Hepatocyte (in vitro differentiated cells): ENCODE measurements at regions not wholly inside any gene's neighbourhood (a gene's known extent, or its start where the extent isn't known, plus 50 kb on each side); places are given as distances from the start of the nearest gene placed in this dataset.

Source experiments
- DNase-seq: peaks from one replicate; pipeline ENCODE4 v3.0.0-alpha.2; 2016; ENCODE audit warnings: low spot score
- H2AFZ ChIP-seq: fragments of 200-600 bp; sonication (generic); 2 replicates; pipeline ENCODE4 v1.6.0; 2016; ENCODE audit warnings: antibody characterized with exemption, mild to moderate bottlenecking
- H3K27ac ChIP-seq: fragments of 200-600 bp; sonication (generic); 2 replicates; pipeline ENCODE4 v1.5.1; 2016; ENCODE audit warnings: mild to moderate bottlenecking
- H3K27me3 ChIP-seq: fragments of 200-600 bp; sonication (generic); 2 replicates; pipeline ENCODE4 v1.6.1; 2016
- H3K36me3 ChIP-seq: fragments of 200-600 bp; sonication (generic); replicated peaks from 2 replicates; pipeline ENCODE4 v1.5.1; 2016; ENCODE audit warnings: low read depth; ENCODE audit not compliant: insufficient read depth
- H3K4me1 ChIP-seq: fragments of 200-600 bp; sonication (generic); 2 replicates; pipeline ENCODE4 v1.5.1; 2016; ENCODE audit warnings: mild to moderate bottlenecking, moderate library complexity; ENCODE audit not compliant: insufficient read depth
- H3K4me2 ChIP-seq: fragments of 200-600 bp; sonication (generic); 2 replicates; pipeline ENCODE4 v1.6.0; 2016
- H3K4me3 ChIP-seq: fragments of 200-600 bp; sonication (generic); 2 replicates; pipeline ENCODE4 v1.5.1; 2016; ENCODE audit warnings: mild to moderate bottlenecking
- H3K79me2 ChIP-seq: fragments of 200-600 bp; sonication (generic); 2 replicates; pipeline ENCODE4 v1.6.0; 2017; ENCODE audit warnings: mild to moderate bottlenecking
- H3K9me2 ChIP-seq: fragments of 200-600 bp; sonication (generic); replicated peaks from 2 replicates; pipeline ENCODE4 v1.6.0; 2017; ENCODE audit warnings: mild to moderate bottlenecking; ENCODE audit not compliant: insufficient read depth
- H3K9me3 ChIP-seq: fragments of 200-600 bp; sonication (generic); 2 replicates; pipeline ENCODE4 v1.5.1; 2016; ENCODE audit warnings: low read depth, mild to moderate bottlenecking
- H4K20me1 ChIP-seq: fragments of 200-600 bp; sonication (generic); 2 replicates; pipeline ENCODE4 v1.6.0; 2016; ENCODE audit warnings: mild to moderate bottlenecking; ENCODE audit not compliant: insufficient read depth, poor library complexity, severe bottlenecking
- CTCF ChIP-seq: fragments of 200-600 bp; sonication (generic); IDR thresholded peaks from 2 replicates; pipeline ENCODE4 v1.5.1; 2016; ENCODE audit warnings: antibody characterized with exemption, mild to moderate bottlenecking; ENCODE audit not compliant: poor library complexity
- EZH2 ChIP-seq: fragments of 200-600 bp; sonication (generic); IDR thresholded peaks from 2 replicates; pipeline ENCODE4 v1.6.1; 2016; ENCODE audit warnings: antibody characterized with exemption, mild to moderate bottlenecking, borderline replicate concordance
- EZH2phosphoT487 ChIP-seq: fragments of 200-600 bp; sonication (generic); IDR thresholded peaks from one replicate; pipeline ENCODE4 v1.6.1; 2018; ENCODE audit warnings: antibody characterized with exemption, mild to moderate bottlenecking, low read depth, moderate library complexity; ENCODE audit not compliant: unreplicated experiment, severe bottlenecking
- WGBS: methylation state at CpG from one replicate; pipeline ENCODE4 v1.1.6; 2016; ENCODE audit warnings: low lambda C conversion rate; ENCODE audit errors: missing lambda C conversion rate; 5-methylcytosine and 5-hydroxymethylcytosine counted together

- no peak for DNase-seq
- TF ChIP-seq EZH2phosphoT487: no peak
- no peak for TF ChIP-seq EZH2
- no peak for TF ChIP-seq CTCF
- H3K79me2 ChIP-seq: no peaks in the 10 kb centered on the region
- no peak overlapping the region for H3K27ac ChIP-seq
- no peak overlapping the region for H3K4me3 ChIP-seq
- 99% methylated on average over 10 of the region's 10 CpGs for WGBS
- no peaks in the 10 kb centered on the region for H4K20me1 ChIP-seq
- H2AFZ ChIP-seq: no peak overlapping the region
- no peaks in the 10 kb centered on the region for H3K9me2 ChIP-seq
- H3K4me2 ChIP-seq: no peak overlapping the region
- H3K9me3 ChIP-seq: no peaks in the 10 kb centered on the region
- H3K4me1 ChIP-seq: peaks cover 4% of the 10 kb centered on the region
- H3K27me3 ChIP-seq: no peaks in the 10 kb centered on the region
- H3K36me3 ChIP-seq: no peaks in the 10 kb centered on the region
These were observed 78.6 kb upstream of the PITRM1 start for GRCh38 chr10:3251172-3251571.

- 49% methylated on average over 5 of the region's 5 CpGs for WGBS
- H3K4me3 ChIP-seq: no peak overlapping the region
- H3K27ac ChIP-seq: peak overlapping the region; percentile 62
- DNase-seq: no peak
- H3K36me3 ChIP-seq: no peaks in the 10 kb centered on the region
- H3K9me3 ChIP-seq: no peaks in the 10 kb centered on the region
- H3K27me3 ChIP-seq: no peaks in the 10 kb centered on the region
- H3K4me1 ChIP-seq: peaks cover 4% of the 10 kb centered on the region
- H4K20me1 ChIP-seq: no peaks in the 10 kb centered on the region
- peak overlapping the region; percentile 44 for H3K4me2 ChIP-seq
- H3K9me2 ChIP-seq: no peaks in the 10 kb centered on the region
- no peak overlapping the region for H2AFZ ChIP-seq
- H3K79me2 ChIP-seq: no peaks in the 10 kb centered on the region
- TF ChIP-seq EZH2: no peak
- peak; percentile 63 for TF ChIP-seq EZH2phosphoT487
These were observed 76.8 kb upstream of the PITRM1 start for GRCh38 chr10:3249307-3249889.

DNA sequence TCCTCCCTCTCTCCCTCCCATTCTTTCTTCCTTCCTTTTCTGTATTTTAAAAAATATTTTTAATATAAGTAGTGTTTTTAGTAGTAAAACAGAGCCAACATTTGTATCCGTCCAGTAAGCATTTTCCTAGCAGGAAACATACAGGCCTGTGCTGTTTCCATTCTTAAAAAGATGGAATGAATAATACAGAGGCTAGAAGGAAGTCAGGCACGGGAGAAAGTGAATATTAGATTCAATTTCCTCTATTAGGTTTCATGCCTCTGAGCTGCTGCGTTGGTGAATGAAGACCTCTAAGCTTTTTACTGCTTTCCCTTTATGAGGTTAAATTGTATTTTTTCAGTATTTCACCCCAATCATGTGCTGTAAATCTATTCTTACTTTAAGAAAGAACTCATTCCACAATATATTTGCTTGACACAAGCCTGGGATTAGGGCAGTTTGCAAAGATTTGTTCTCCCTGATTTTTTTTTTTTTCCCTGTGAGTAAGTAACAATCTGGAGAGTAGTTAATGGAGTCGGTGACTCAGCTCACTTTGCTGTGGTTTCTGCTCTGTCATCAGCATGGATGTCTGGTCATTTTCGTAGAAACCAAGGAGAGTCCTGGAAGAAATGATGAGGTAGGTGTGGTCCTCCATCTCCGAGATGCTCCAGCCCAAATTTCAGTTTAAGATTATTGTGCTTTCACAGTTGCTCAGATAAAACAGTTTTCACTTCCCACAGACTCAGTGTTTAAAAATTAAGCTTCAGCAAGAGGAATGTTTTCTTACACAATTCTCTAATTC lies 76.1 kb upstream of the PITRM1 start:
- peaks cover 4% of the 10 kb centered on the region for H3K4me1 ChIP-seq
- no peak for TF ChIP-seq CTCF
- TF ChIP-seq EZH2phosphoT487: no peak
- no peak for TF ChIP-seq EZH2
- H3K36me3 ChIP-seq: no peaks in the 10 kb centered on the region
- WGBS: 22% methylated on average over 6 of the region's 6 CpGs
- peak overlapping the region; percentile 44 for H3K4me2 ChIP-seq
- H4K20me1 ChIP-seq: no peaks in the 10 kb centered on the region
- H2AFZ ChIP-seq: no peak overlapping the region
- peak overlapping the region; percentile 62 for H3K27ac ChIP-seq
- H3K9me3 ChIP-seq: no peaks in the 10 kb centered on the region
- H3K4me3 ChIP-seq: no peak overlapping the region
- no peaks in the 10 kb centered on the region for H3K9me2 ChIP-seq
- H3K27me3 ChIP-seq: no peaks in the 10 kb centered on the region
- H3K79me2 ChIP-seq: no peaks in the 10 kb centered on the region
- DNase-seq: peak; percentile 70

GRCh38 chr10:3245395-3245794 lies 72.8 kb upstream of the PITRM1 start:
- H3K4me3 ChIP-seq: no peak overlapping the region
- no peaks in the 10 kb centered on the region for H3K79me2 ChIP-seq
- H3K27ac ChIP-seq: no peak overlapping the region
- no peak for TF ChIP-seq CTCF
- TF ChIP-seq EZH2: no peak
- no peak for TF ChIP-seq EZH2phosphoT487
- H3K4me1 ChIP-seq: peaks cover 4% of the 10 kb centered on the region
- H3K9me3 ChIP-seq: no peaks in the 10 kb centered on the region
- no peaks in the 10 kb centered on the region for H3K27me3 ChIP-seq
- H3K36me3 ChIP-seq: no peaks in the 10 kb centered on the region
- no peaks in the 10 kb centered on the region for H4K20me1 ChIP-seq
- H2AFZ ChIP-seq: no peak overlapping the region
- no peaks in the 10 kb centered on the region for H3K9me2 ChIP-seq
- no peak for DNase-seq
- 96% methylated on average over 11 of the region's 11 CpGs for WGBS
- no peak overlapping the region for H3K4me2 ChIP-seq
